SK-N-SH (cell line): ENCODE measurements at regions not wholly inside any gene's neighbourhood (a gene's known extent, or its start where the extent isn't known, plus 50 kb on each side); places are given as distances from the start of the nearest gene placed in this dataset.

Source experiments
- FOXM1 ChIP-seq: IDR thresholded peaks from 2 replicates; pipeline ENCODE4 v1.4.0; 2012; ENCODE audit warnings: low read depth, mild to moderate bottlenecking
- NFIC ChIP-seq: IDR thresholded peaks from 2 replicates; pipeline ENCODE4 v1.4.0; 2012; ENCODE audit warnings: borderline replicate concordance
- RAD21 ChIP-seq: IDR thresholded peaks from 2 replicates; pipeline ENCODE4 v1.6.1; 2012; ENCODE audit warnings: mild to moderate bottlenecking, low read length
- RCOR1 ChIP-seq: fragments of 150-350 bp; IDR thresholded peaks from 2 replicates; pipeline ENCODE4 v1.6.1; 2017; ENCODE audit warnings: antibody characterized with exemption, low read length
- SMC3 ChIP-seq: IDR thresholded peaks from 2 replicates; pipeline ENCODE4 v1.6.1; 2012; ENCODE audit warnings: low read depth, low read length, improper control_type of control experiment
- TEAD4 ChIP-seq: IDR thresholded peaks from 2 replicates; pipeline ENCODE4 v1.4.0; 2012; ENCODE audit warnings: mild to moderate bottlenecking, borderline replicate concordance; ENCODE audit not compliant: insufficient read depth
- TF ChIP-seq, protein P1 (sequence below): fragments of 200-600 bp; sonication (generic); IDR thresholded peaks from 2 replicates; pipeline ENCODE4 v1.6.1; 2017; ENCODE audit warnings: antibody characterized with exemption, mild to moderate bottlenecking, moderate library complexity
- TF ChIP-seq, protein P2 (sequence below): IDR thresholded peaks from 2 replicates; pipeline ENCODE4 v1.4.0; 2012; ENCODE audit warnings: low read depth
- TF ChIP-seq, protein P3 (sequence below): IDR thresholded peaks from 2 replicates; pipeline ENCODE4 v1.4.0; 2012; ENCODE audit warnings: low read depth, borderline replicate concordance
- TF ChIP-seq, protein P4 (sequence below): IDR thresholded peaks from 2 replicates; pipeline ENCODE4 v1.6.1; 2012; ENCODE audit warnings: mild to moderate bottlenecking, low read depth, low read length, moderate library complexity
- TF ChIP-seq, protein P5 (sequence below): IDR thresholded peaks from 2 replicates; pipeline ENCODE4; 2012

DNA sequence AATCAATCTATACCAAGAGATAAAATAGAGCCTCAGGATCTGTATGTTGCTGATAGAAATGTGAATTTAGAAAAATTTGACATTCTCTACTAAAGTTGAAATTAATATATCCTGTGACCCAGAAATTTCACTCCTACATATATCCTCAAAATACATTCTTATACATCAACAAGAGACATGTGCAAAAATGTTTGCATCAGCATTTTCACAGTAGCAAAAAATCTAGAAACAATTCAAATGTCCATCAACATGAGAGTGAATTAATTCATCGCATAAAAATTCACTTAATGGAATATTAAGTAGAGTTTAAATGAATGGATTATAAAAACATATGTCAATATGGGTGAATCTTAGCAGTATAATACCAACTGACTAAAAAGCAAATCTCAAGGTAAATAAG lies 80.8 kb downstream of the GPR65 start:
- TF ChIP-seq SMC3 (no peak), FOXM1 (no peak), TEAD4 (no peak), RAD21 (no peak), NFIC (no peak), RCOR1 (no peak)
- TF ChIP-seq, protein P1, sequence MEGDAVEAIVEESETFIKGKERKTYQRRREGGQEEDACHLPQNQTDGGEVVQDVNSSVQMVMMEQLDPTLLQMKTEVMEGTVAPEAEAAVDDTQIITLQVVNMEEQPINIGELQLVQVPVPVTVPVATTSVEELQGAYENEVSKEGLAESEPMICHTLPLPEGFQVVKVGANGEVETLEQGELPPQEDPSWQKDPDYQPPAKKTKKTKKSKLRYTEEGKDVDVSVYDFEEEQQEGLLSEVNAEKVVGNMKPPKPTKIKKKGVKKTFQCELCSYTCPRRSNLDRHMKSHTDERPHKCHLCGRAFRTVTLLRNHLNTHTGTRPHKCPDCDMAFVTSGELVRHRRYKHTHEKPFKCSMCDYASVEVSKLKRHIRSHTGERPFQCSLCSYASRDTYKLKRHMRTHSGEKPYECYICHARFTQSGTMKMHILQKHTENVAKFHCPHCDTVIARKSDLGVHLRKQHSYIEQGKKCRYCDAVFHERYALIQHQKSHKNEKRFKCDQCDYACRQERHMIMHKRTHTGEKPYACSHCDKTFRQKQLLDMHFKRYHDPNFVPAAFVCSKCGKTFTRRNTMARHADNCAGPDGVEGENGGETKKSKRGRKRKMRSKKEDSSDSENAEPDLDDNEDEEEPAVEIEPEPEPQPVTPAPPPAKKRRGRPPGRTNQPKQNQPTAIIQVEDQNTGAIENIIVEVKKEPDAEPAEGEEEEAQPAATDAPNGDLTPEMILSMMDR: no peak
- TF ChIP-seq, protein P2, sequence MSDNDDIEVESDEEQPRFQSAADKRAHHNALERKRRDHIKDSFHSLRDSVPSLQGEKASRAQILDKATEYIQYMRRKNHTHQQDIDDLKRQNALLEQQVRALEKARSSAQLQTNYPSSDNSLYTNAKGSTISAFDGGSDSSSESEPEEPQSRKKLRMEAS: no peak
- TF ChIP-seq, protein P3, sequence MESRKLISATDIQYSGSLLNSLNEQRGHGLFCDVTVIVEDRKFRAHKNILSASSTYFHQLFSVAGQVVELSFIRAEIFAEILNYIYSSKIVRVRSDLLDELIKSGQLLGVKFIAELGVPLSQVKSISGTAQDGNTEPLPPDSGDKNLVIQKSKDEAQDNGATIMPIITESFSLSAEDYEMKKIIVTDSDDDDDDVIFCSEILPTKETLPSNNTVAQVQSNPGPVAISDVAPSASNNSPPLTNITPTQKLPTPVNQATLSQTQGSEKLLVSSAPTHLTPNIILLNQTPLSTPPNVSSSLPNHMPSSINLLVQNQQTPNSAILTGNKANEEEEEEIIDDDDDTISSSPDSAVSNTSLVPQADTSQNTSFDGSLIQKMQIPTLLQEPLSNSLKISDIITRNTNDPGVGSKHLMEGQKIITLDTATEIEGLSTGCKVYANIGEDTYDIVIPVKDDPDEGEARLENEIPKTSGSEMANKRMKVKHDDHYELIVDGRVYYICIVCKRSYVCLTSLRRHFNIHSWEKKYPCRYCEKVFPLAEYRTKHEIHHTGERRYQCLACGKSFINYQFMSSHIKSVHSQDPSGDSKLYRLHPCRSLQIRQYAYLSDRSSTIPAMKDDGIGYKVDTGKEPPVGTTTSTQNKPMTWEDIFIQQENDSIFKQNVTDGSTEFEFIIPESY: no peak
- TF ChIP-seq, protein P4, sequence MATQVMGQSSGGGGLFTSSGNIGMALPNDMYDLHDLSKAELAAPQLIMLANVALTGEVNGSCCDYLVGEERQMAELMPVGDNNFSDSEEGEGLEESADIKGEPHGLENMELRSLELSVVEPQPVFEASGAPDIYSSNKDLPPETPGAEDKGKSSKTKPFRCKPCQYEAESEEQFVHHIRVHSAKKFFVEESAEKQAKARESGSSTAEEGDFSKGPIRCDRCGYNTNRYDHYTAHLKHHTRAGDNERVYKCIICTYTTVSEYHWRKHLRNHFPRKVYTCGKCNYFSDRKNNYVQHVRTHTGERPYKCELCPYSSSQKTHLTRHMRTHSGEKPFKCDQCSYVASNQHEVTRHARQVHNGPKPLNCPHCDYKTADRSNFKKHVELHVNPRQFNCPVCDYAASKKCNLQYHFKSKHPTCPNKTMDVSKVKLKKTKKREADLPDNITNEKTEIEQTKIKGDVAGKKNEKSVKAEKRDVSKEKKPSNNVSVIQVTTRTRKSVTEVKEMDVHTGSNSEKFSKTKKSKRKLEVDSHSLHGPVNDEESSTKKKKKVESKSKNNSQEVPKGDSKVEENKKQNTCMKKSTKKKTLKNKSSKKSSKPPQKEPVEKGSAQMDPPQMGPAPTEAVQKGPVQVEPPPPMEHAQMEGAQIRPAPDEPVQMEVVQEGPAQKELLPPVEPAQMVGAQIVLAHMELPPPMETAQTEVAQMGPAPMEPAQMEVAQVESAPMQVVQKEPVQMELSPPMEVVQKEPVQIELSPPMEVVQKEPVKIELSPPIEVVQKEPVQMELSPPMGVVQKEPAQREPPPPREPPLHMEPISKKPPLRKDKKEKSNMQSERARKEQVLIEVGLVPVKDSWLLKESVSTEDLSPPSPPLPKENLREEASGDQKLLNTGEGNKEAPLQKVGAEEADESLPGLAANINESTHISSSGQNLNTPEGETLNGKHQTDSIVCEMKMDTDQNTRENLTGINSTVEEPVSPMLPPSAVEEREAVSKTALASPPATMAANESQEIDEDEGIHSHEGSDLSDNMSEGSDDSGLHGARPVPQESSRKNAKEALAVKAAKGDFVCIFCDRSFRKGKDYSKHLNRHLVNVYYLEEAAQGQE: no peak
- TF ChIP-seq, protein P5, sequence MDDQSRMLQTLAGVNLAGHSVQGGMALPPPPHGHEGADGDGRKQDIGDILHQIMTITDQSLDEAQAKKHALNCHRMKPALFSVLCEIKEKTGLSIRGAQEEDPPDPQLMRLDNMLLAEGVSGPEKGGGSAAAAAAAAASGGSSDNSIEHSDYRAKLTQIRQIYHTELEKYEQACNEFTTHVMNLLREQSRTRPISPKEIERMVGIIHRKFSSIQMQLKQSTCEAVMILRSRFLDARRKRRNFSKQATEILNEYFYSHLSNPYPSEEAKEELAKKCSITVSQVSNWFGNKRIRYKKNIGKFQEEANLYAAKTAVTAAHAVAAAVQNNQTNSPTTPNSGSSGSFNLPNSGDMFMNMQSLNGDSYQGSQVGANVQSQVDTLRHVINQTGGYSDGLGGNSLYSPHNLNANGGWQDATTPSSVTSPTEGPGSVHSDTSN: no peak
